ENCODE measurements at regions not wholly inside any gene's neighbourhood (a gene's known extent, or its start where the extent isn't known, plus 50 kb on each side); places are given as distances from the start of the nearest gene placed in this dataset.

GRCh38 chr7:42403831-42404230, 166.8 kb upstream of the GLI3 start:
- no peaks in the 10 kb centered on the region for H4K20me1 ChIP-seq (replicated peaks; ENCODE audit: control insufficient read depth, extremely low read depth, insufficient read depth, low read length)
- H3K4me3 ChIP-seq (replicated peaks in 1 of 3; ENCODE audit: insufficient read depth in 1 of 3, low read depth in 1 of 3, low read length in 3 of 3), result no peak overlapping the region
- no peaks in the 10 kb centered on the region for H3K4me1 ChIP-seq (ENCODE audit: control insufficient read depth, extremely low read depth, insufficient read depth, low read length)
- intact Hi-C loops (cut with micrococcal nuclease) (no loop called here), dilution Hi-C loops (cut with MboI; ENCODE audit: extremely low pct_ligation_motif_present, low sequenced_read_pairs) (no loop called here)
- TF ChIP-seq CTCF (IDR thresholded peaks at IDR 0.05; ENCODE audit: extremely low read depth in 1 of 2, insufficient read depth in 1 of 2, low read depth in 1 of 2, low read length in 2 of 2), result no peak
- TF ChIP-seq POLR2A (IDR thresholded peaks at IDR 0.05; ENCODE audit: low read depth, low read length), result no peak
- no peak for TF ChIP-seq FOS (IDR thresholded peaks at IDR 0.05; ENCODE audit: borderline replicate concordance, insufficient read depth, low read length)
- H3K9me1 ChIP-seq (replicated peaks; ENCODE audit: control insufficient read depth, extremely low read depth, insufficient read depth, low read length), result no peaks in the 10 kb centered on the region
- no peak overlapping the region for H3K27ac ChIP-seq (ENCODE audit: insufficient read depth, low read depth, low read length)
- no peaks in the 10 kb centered on the region for H3K79me2 ChIP-seq (ENCODE audit: control insufficient read depth, insufficient read depth, low read length)
- no peaks in the 10 kb centered on the region for H3K9me3 ChIP-seq (replicated peaks; ENCODE audit: control insufficient read depth, insufficient read depth, low read length)
- H3K27me3 ChIP-seq (ENCODE audit: control insufficient read depth in 2 of 2, insufficient read depth in 2 of 2, low read length in 2 of 2), result peaks cover 2 to 3% of the 10 kb centered on the region in 2 experiments
- H3K4me2 ChIP-seq (ENCODE audit: insufficient read depth, low read length), result no peak overlapping the region
- ChIA-PET CTCF (no interaction called here), POLR2A (no interaction called here)
- no peak overlapping the region for H2AFZ ChIP-seq (ENCODE audit: low read depth, low read length)
- H3K36me3 ChIP-seq (ENCODE audit: control insufficient read depth in 2 of 2, extremely low read depth in 1 of 2, insufficient read depth in 2 of 2, low read length in 2 of 2), result no peaks in the 10 kb centered on the region
- no TSS peak for BruUV-seq (replicated peaks)
- FAIRE-seq (no peak), DNase-seq (ENCODE audit: low read depth, low spot score) (no peak)
- H3K9ac ChIP-seq (replicated peaks; ENCODE audit: extremely low read depth, insufficient read depth, low read length), result no peak overlapping the region

GRCh38 chr7:42400961-42401360, 164.0 kb upstream of the GLI3 start:
- Histone ChIP-seq H3K9me3 (replicated peaks; ENCODE audit: control insufficient read depth, insufficient read depth, low read length) (no peaks in the 10 kb centered on the region), H3K36me3 (ENCODE audit: control insufficient read depth in 2 of 2, extremely low read depth in 1 of 2, insufficient read depth in 2 of 2, low read length in 2 of 2) (no peaks in the 10 kb centered on the region), H3K4me3 (replicated peaks in 1 of 3; ENCODE audit: insufficient read depth in 1 of 3, low read depth in 1 of 3, low read length in 3 of 3) (no peak overlapping the region), H3K4me2 (ENCODE audit: insufficient read depth, low read length) (no peak overlapping the region), H3K4me1 (ENCODE audit: control insufficient read depth, extremely low read depth, insufficient read depth, low read length) (no peaks in the 10 kb centered on the region), H3K79me2 (ENCODE audit: control insufficient read depth, insufficient read depth, low read length) (no peaks in the 10 kb centered on the region), H2AFZ (ENCODE audit: low read depth, low read length) (no peak overlapping the region), H3K9ac (replicated peaks; ENCODE audit: extremely low read depth, insufficient read depth, low read length) (no peak overlapping the region), H4K20me1 (replicated peaks; ENCODE audit: control insufficient read depth, extremely low read depth, insufficient read depth, low read length) (no peaks in the 10 kb centered on the region), H3K9me1 (replicated peaks; ENCODE audit: control insufficient read depth, extremely low read depth, insufficient read depth, low read length) (no peaks in the 10 kb centered on the region), H3K27ac (ENCODE audit: insufficient read depth, low read depth, low read length) (no peak overlapping the region), H3K27me3 (ENCODE audit: control insufficient read depth in 2 of 2, insufficient read depth in 2 of 2, low read length in 2 of 2) (peaks cover 3 to 4% of the 10 kb centered on the region in 2 experiments)
- POLR2A ChIA-PET, result no interaction called here
- no peak for TF ChIP-seq EZH2 (IDR thresholded peaks at IDR 0.05; ENCODE audit: borderline replicate concordance, low read depth, low read length, severe bottlenecking)
- no peak for TF ChIP-seq MAX (IDR thresholded peaks at IDR 0.05; ENCODE audit: insufficient read depth, insufficient read length)
- no peak for TF ChIP-seq CTCF (IDR thresholded peaks at IDR 0.05; ENCODE audit: extremely low read depth in 1 of 2, insufficient read depth in 1 of 2, low read depth in 1 of 2, low read length in 2 of 2)
- TF ChIP-seq JUN (IDR thresholded peaks at IDR 0.05; ENCODE audit: borderline replicate concordance, insufficient read depth, insufficient read length, low read depth), result no peak
- TF ChIP-seq GATA2 (IDR thresholded peaks at IDR 0.05; ENCODE audit: insufficient read depth, insufficient read length, low read depth, low read length), result no peak
- no peak for TF ChIP-seq POLR2A (IDR thresholded peaks at IDR 0.05; ENCODE audit: low read depth, low read length)
- no peak for TF ChIP-seq MYC (IDR thresholded peaks at IDR 0.05; ENCODE audit: low read depth, low read length)
- no peak for TF ChIP-seq FOS (IDR thresholded peaks at IDR 0.05; ENCODE audit: borderline replicate concordance, insufficient read depth, low read length)
- TF ChIP-seq POLR2AphosphoS5 (IDR thresholded peaks at IDR 0.05; ENCODE audit: insufficient read depth, low read depth, low read length), result no peak
- intact Hi-C loops (cut with micrococcal nuclease) (no loop called here), dilution Hi-C loops (cut with MboI; ENCODE audit: extremely low pct_ligation_motif_present, low sequenced_read_pairs) (no loop called here)
- CTCF ChIA-PET, result interaction anchor here (1.3 kb wide), 1 partner anchor 460 kb away, joined by 3 read pairs; no protein-coding TSS in a partner anchor
- no peak for DNase-seq (ENCODE audit: low read depth, low spot score)
- BruUV-seq (replicated peaks), result no TSS peak
- no peak for FAIRE-seq
